ENCODE measurements at regions not wholly inside any gene's neighbourhood (a gene's known extent, or its start where the extent isn't known, plus 50 kb on each side); places are given as distances from the start of the nearest gene placed in this dataset.

GRCh38 chr6:135798751-135799515 lies 52.6 kb upstream of the PDE7B start:
- Histone ChIP-seq H3K4me3 (ENCODE audit: low read depth, low read length) (no peak overlapping the region), H3K9me3 (ENCODE audit: control insufficient read depth, insufficient read depth, low read depth, low read length) (no peaks in the 10 kb centered on the region), H3K4me1 (ENCODE audit: control insufficient read depth, insufficient read depth, low read length) (no peaks in the 10 kb centered on the region), H3K27ac (ENCODE audit: extremely low read depth, low read depth, low read length) (no peak overlapping the region), H3K36me3 (ENCODE audit: control insufficient read depth in 2 of 2, insufficient read depth in 1 of 2, low read length in 2 of 2) (no peaks in the 10 kb centered on the region)
- CTCF ChIA-PET: interaction anchor here (0.8 to 1.1 kb wide), 2 partner anchors 14 to 428 kb away, joined by 3 read pairs; no protein-coding TSS in a partner anchor
- TF ChIP-seq PRDM4 (tag by site-specific recombination; IDR thresholded peaks at IDR 0.05) (no peak), ZNF596 (tag by site-specific recombination; IDR thresholded peaks at IDR 0.05) (no peak), EGR2 (tag by site-specific recombination; IDR thresholded peaks at IDR 0.05; ENCODE audit: low read depth) (no peak)
- POLR2A ChIA-PET: no interaction called here

Measured in HEK293 (cell line).